ENCODE measurements at regions not wholly inside any gene's neighbourhood (a gene's known extent, or its start where the extent isn't known, plus 50 kb on each side); places are given as distances from the start of the nearest gene placed in this dataset.

GRCh38 chr6:29884261-29884660 lies 56.6 kb downstream of the HLA-G start:
- H3K36me3 ChIP-seq (ENCODE audit: low read depth) = no peaks in the 10 kb centered on the region
- 0 to 7% methylated on average over 3 to 4 of the region's 4 CpGs for WGBS, 2 experiments (ENCODE audit: low coverage in 1 of 2, low lambda C conversion rate in 2 of 2, missing lambda C conversion rate in 2 of 2)
- no peak overlapping the region for H3K4me3 ChIP-seq
- H3F3A ChIP-seq (ENCODE audit: insufficient read depth) = no peaks in the 10 kb centered on the region
- no peak for DNase-seq
- no peaks in the 10 kb centered on the region for H3K79me2 ChIP-seq (ENCODE audit: insufficient read depth)
- H3K27me3 ChIP-seq (replicated peaks; ENCODE audit: insufficient read depth) = no peaks in the 10 kb centered on the region
- H2AFZ ChIP-seq = no peak overlapping the region
- H3K9me2 ChIP-seq (ENCODE audit: insufficient read depth) = no peaks in the 10 kb centered on the region
- H3K27ac ChIP-seq = no peak overlapping the region
- no peak overlapping the region for H3K9ac ChIP-seq
- no peaks in the 10 kb centered on the region for H4K20me1 ChIP-seq (ENCODE audit: insufficient read depth)
- in situ Hi-C loops (cut with MboI) = no loop called here
- no peak overlapping the region for H3K4me2 ChIP-seq (ENCODE audit: unreplicated experiment)
- H3K9me3 ChIP-seq (ENCODE audit: low read depth) = no peaks in the 10 kb centered on the region
- TF ChIP-seq EZH2phosphoT487 (IDR thresholded peaks at IDR 0.05; ENCODE audit: insufficient read depth, low read depth) = no peak
- TF ChIP-seq EZH2 (IDR thresholded peaks at IDR 0.05; ENCODE audit: insufficient read depth, poor library complexity, severe bottlenecking) = no peak
- 0 out of 2 replicates have a peak, but pooled peaks cover 3% of the 10 kb centered on the region for H3K4me1 ChIP-seq (ENCODE audit: insufficient read depth)

- Histone ChIP-seq H3K9ac (peak overlapping the region; percentile 88; the same call in 1 of the 2 replicates), H3K4me2 (ENCODE audit: unreplicated experiment) (no peak overlapping the region), H3K9me2 (ENCODE audit: insufficient read depth) (no peaks in the 10 kb centered on the region), H3F3A (ENCODE audit: insufficient read depth) (no peaks in the 10 kb centered on the region), H2AFZ (peak overlapping the region; percentile 92; the same call in 1 of the 2 replicates), H3K9me3 (ENCODE audit: low read depth) (no peaks in the 10 kb centered on the region), H3K27me3 (replicated peaks; ENCODE audit: insufficient read depth) (no peaks in the 10 kb centered on the region), H4K20me1 (ENCODE audit: insufficient read depth) (no peaks in the 10 kb centered on the region), H3K36me3 (ENCODE audit: low read depth) (no peaks in the 10 kb centered on the region), H3K79me2 (ENCODE audit: insufficient read depth) (no peaks in the 10 kb centered on the region), H3K27ac (no peak overlapping the region), H3K4me3 (no peak overlapping the region), H3K4me1 (ENCODE audit: insufficient read depth) (0 out of 2 replicates have a peak, but pooled peaks cover 3% of the 10 kb centered on the region)
- WGBS, 2 experiments (ENCODE audit: low coverage in 1 of 2, low lambda C conversion rate in 2 of 2, missing lambda C conversion rate in 2 of 2) = 61 to 65% methylated on average over 5 of the region's 5 CpGs
- DNase-seq = no peak
- in situ Hi-C loops (cut with MboI) = no loop called here
- TF ChIP-seq EZH2 (IDR thresholded peaks at IDR 0.05; ENCODE audit: insufficient read depth, poor library complexity, severe bottlenecking) (no peak), EZH2phosphoT487 (IDR thresholded peaks at IDR 0.05; ENCODE audit: insufficient read depth, low read depth) (no peak)
These were observed 55.6 kb upstream of the HLA-A start for GRCh38 chr6:29886701-29887100.

GRCh38 chr6:29887330-29887818 lies 55.0 kb upstream of the HLA-A start:
- peak; percentile 64 for DNase-seq
- TF ChIP-seq EZH2 (IDR thresholded peaks at IDR 0.05; ENCODE audit: insufficient read depth, poor library complexity, severe bottlenecking) = no peak
- no peak for TF ChIP-seq EZH2phosphoT487 (IDR thresholded peaks at IDR 0.05; ENCODE audit: insufficient read depth, low read depth)
- H2AFZ ChIP-seq = peak overlapping the region; percentile 92
- H3K36me3 ChIP-seq (ENCODE audit: low read depth) = no peaks in the 10 kb centered on the region
- H3K27me3 ChIP-seq (replicated peaks; ENCODE audit: insufficient read depth) = no peaks in the 10 kb centered on the region
- H3K4me3 ChIP-seq = peak overlapping the region; percentile 82
- H3K4me1 ChIP-seq (ENCODE audit: insufficient read depth) = 0 out of 2 replicates have a peak, but pooled peaks cover 3% of the 10 kb centered on the region
- no peaks in the 10 kb centered on the region for H3K9me3 ChIP-seq (ENCODE audit: low read depth)
- H4K20me1 ChIP-seq (ENCODE audit: insufficient read depth) = no peaks in the 10 kb centered on the region
- H3F3A ChIP-seq (ENCODE audit: insufficient read depth) = no peaks in the 10 kb centered on the region
- H3K4me2 ChIP-seq (ENCODE audit: unreplicated experiment) = peak overlapping the region; percentile 81
- H3K9ac ChIP-seq = peak overlapping the region; percentile 88
- no peaks in the 10 kb centered on the region for H3K79me2 ChIP-seq (ENCODE audit: insufficient read depth)
- H3K9me2 ChIP-seq (ENCODE audit: insufficient read depth) = no peaks in the 10 kb centered on the region
- 1 to 2% methylated on average over 28 of the region's 28 CpGs for WGBS, 2 experiments (ENCODE audit: low coverage in 1 of 2, low lambda C conversion rate in 2 of 2, missing lambda C conversion rate in 2 of 2)
- H3K27ac ChIP-seq = 0 out of 2 replicates have a peak overlapping the region, but pooled peaks have one; percentile 21
- in situ Hi-C loops (cut with MboI) = no loop called here

- H2AFZ ChIP-seq = peak overlapping the region; percentile 92
- H3K27me3 ChIP-seq (replicated peaks; ENCODE audit: insufficient read depth) = no peaks in the 10 kb centered on the region
- no peaks in the 10 kb centered on the region for H3K9me3 ChIP-seq (ENCODE audit: low read depth)
- peak; percentile 73 for DNase-seq
- H3K9ac ChIP-seq = peak overlapping the region; percentile 88
- TF ChIP-seq EZH2 (IDR thresholded peaks at IDR 0.05; ENCODE audit: insufficient read depth, poor library complexity, severe bottlenecking) (no peak), EZH2phosphoT487 (IDR thresholded peaks at IDR 0.05; ENCODE audit: insufficient read depth, low read depth) (no peak)
- 2 to 3% methylated on average over 80 to 98 of the region's 101 CpGs for WGBS, 2 experiments (ENCODE audit: low coverage in 1 of 2, low lambda C conversion rate in 2 of 2, missing lambda C conversion rate in 2 of 2)
- H3K27ac ChIP-seq = 0 out of 2 replicates have a peak overlapping the region, but pooled peaks have one; percentile 21
- no peaks in the 10 kb centered on the region for H3K36me3 ChIP-seq (ENCODE audit: low read depth)
- H4K20me1 ChIP-seq (ENCODE audit: insufficient read depth) = no peaks in the 10 kb centered on the region
- in situ Hi-C loops (cut with MboI) = no loop called here
- H3K4me3 ChIP-seq = peak overlapping the region; percentile 82
- H3K4me2 ChIP-seq (ENCODE audit: unreplicated experiment) = peak overlapping the region; percentile 81
- no peaks in the 10 kb centered on the region for H3K9me2 ChIP-seq (ENCODE audit: insufficient read depth)
- H3K79me2 ChIP-seq (ENCODE audit: insufficient read depth) = no peaks in the 10 kb centered on the region
- H3F3A ChIP-seq (ENCODE audit: insufficient read depth) = no peaks in the 10 kb centered on the region
- 0 out of 2 replicates have a peak, but pooled peaks cover 3% of the 10 kb centered on the region for H3K4me1 ChIP-seq (ENCODE audit: insufficient read depth)
These were observed 54.2 kb upstream of the HLA-A start for GRCh38 chr6:29887819-29888776.
